Tibial nerve (tissue), 4 donors: ENCODE measurements at regions not wholly inside any gene's neighbourhood (a gene's known extent, or its start where the extent isn't known, plus 50 kb on each side); places are given as distances from the start of the nearest gene placed in this dataset.

Experiments used
- DNase-seq, 2 donors: peaks; one replicate each; pipeline ENCODE4 v3.0.0-alpha.2; 2019; ENCODE audit warnings: low spot score in 2 of 2
- H3K27ac ChIP-seq, 4 donors: fragments of 200-600 bp; sonication (generic) in 3 of 4; one replicate each; pipeline ENCODE4 v1.5.1; 2017 to 2019; ENCODE audit warnings: mild to moderate bottlenecking in 1 of 4
- H3K27me3 ChIP-seq, 2 donors: fragments of 200-600 bp; sonication (generic) in 1 of 2; one replicate each; pipeline versions ENCODE4 v1.5.1 to v1.6.0; 2017 to 2019
- H3K36me3 ChIP-seq, 3 donors: fragments of 200-600 bp; sonication (generic); one replicate each; pipeline ENCODE4 v1.5.1; 2018 to 2019
- H3K4me1 ChIP-seq, 4 donors: fragments of 200-600 bp; sonication (generic) in 3 of 4; one replicate each; pipeline ENCODE4 v1.5.1; 2017 to 2019
- H3K4me3 ChIP-seq, 4 donors: fragments of 200-600 bp; sonication (generic) in 3 of 4; one replicate each; pipeline ENCODE4 v1.5.1; 2017 to 2019; ENCODE audit warnings: mild to moderate bottlenecking in 1 of 4, moderate library complexity in 1 of 4
- H3K9me3 ChIP-seq, 4 donors: fragments of 200-600 bp; sonication (generic) in 3 of 4; one replicate each; pipeline ENCODE4 v1.5.1; 2017 to 2019
- CTCF ChIP-seq, 5 experiments: fragments of 200-600 bp in 3 of 5; fragments of 450-650 bp in 2 of 5; sonication (generic) in 3 of 5; IDR thresholded peaks; one replicate each; pipeline ENCODE4 v1.5.1; 2016 to 2019; ENCODE audit warnings: antibody characterized with exemption in 5 of 5, mild to moderate bottlenecking in 3 of 5, moderate library complexity in 2 of 5
- EP300 ChIP-seq, 2 donors: sonication (generic); formaldehyde crosslinking; IDR thresholded peaks; one replicate each; pipeline ENCODE4 v1.6.1; 2017; ENCODE audit warnings: antibody characterized with exemption in 2 of 2, mild to moderate bottlenecking in 1 of 2
- POLR2A ChIP-seq, 2 donors: fragments of 450-650 bp; IDR thresholded peaks; one replicate each; pipeline ENCODE4 v1.6.1; 2017; ENCODE audit warnings: antibody characterized with exemption in 2 of 2, mild to moderate bottlenecking in 2 of 2, moderate library complexity in 2 of 2
- WGBS, 2 donors: methylation state at CpG; one replicate each; pipeline ENCODE4 v1.1.5; 2018; 5-methylcytosine and 5-hydroxymethylcytosine counted together

- DNase-seq: no peak
- Histone ChIP-seq H3K27ac (no peak overlapping the region), H3K4me3 (no peak overlapping the region), H3K36me3 (no peaks in the 10 kb centered on the region), H3K4me1 (peaks cover 0 to 3% (median 0%) of the 10 kb centered on the region in 4 donors), H3K9me3 (no peaks in the 10 kb centered on the region), H3K27me3 (peaks cover 0 to 19% of the 10 kb centered on the region in 2 donors)
- 79 to 86% methylated on average over 15 of the region's 15 CpGs for WGBS, 2 donors
- no peak for TF ChIP-seq POLR2A (IDR thresholded peaks at IDR 0.05)
- TF ChIP-seq EP300 (IDR thresholded peaks at IDR 0.05): no peak
- no peak for TF ChIP-seq CTCF (IDR thresholded peaks at IDR 0.05)
Measured at GRCh38 chr1:2880812-2881295, 79.4 kb upstream of the TTC34 start.

GRCh38 chr1:2881556-2881955, 80.1 kb upstream of the TTC34 start:
- no peaks in the 10 kb centered on the region for H3K36me3 ChIP-seq
- TF ChIP-seq EP300 (IDR thresholded peaks at IDR 0.05): no peak
- no peak for TF ChIP-seq CTCF (IDR thresholded peaks at IDR 0.05)
- TF ChIP-seq POLR2A (IDR thresholded peaks at IDR 0.05): no peak
- no peak overlapping the region for H3K4me3 ChIP-seq
- H3K9me3 ChIP-seq: no peaks in the 10 kb centered on the region
- WGBS, 2 donors: 90 to 100% methylated on average over 3 to 5 of the region's 15 CpGs
- H3K27me3 ChIP-seq: peaks cover 0 to 21% of the 10 kb centered on the region in 2 donors
- no peaks in the 10 kb centered on the region for H3K4me1 ChIP-seq
- no peak overlapping the region for H3K27ac ChIP-seq
- DNase-seq: no peak

GRCh38 chr1:2882966-2883696, 81.6 kb upstream of the TTC34 start:
- peaks cover 0 to 28% of the 10 kb centered on the region in 2 donors for H3K27me3 ChIP-seq
- no peak overlapping the region for H3K4me3 ChIP-seq
- H3K4me1 ChIP-seq: no peaks in the 10 kb centered on the region
- no peaks in the 10 kb centered on the region for H3K36me3 ChIP-seq
- H3K27ac ChIP-seq: no peak overlapping the region
- DNase-seq: no peak
- no peak for TF ChIP-seq EP300 (IDR thresholded peaks at IDR 0.05)
- no peak for TF ChIP-seq CTCF (IDR thresholded peaks at IDR 0.05)
- TF ChIP-seq POLR2A (IDR thresholded peaks at IDR 0.05): no peak
- WGBS, 2 donors: 48 to 57% methylated on average over 31 to 35 of the region's 40 CpGs
- H3K9me3 ChIP-seq: no peaks in the 10 kb centered on the region

GRCh38 chr1:2885001-2885400, 83.5 kb upstream of the TTC34 start:
- no peaks in the 10 kb centered on the region for H3K9me3 ChIP-seq
- H3K27me3 ChIP-seq: peaks cover 0 to 39% of the 10 kb centered on the region in 2 donors
- 91 to 95% methylated on average over 16 of the region's 16 CpGs for WGBS, 2 donors
- H3K4me3 ChIP-seq: no peak overlapping the region
- H3K27ac ChIP-seq: no peak overlapping the region
- DNase-seq: no peak
- no peak for TF ChIP-seq CTCF (IDR thresholded peaks at IDR 0.05)
- no peak for TF ChIP-seq EP300 (IDR thresholded peaks at IDR 0.05)
- no peak for TF ChIP-seq POLR2A (IDR thresholded peaks at IDR 0.05)
- no peaks in the 10 kb centered on the region for H3K4me1 ChIP-seq
- no peaks in the 10 kb centered on the region for H3K36me3 ChIP-seq

- no peak overlapping the region for H3K27ac ChIP-seq
- 88 to 93% methylated on average over 9 to 10 of the region's 10 CpGs for WGBS, 2 donors
- no peaks in the 10 kb centered on the region for H3K9me3 ChIP-seq
- no peak for DNase-seq
- H3K36me3 ChIP-seq: no peaks in the 10 kb centered on the region
- no peak overlapping the region for H3K4me3 ChIP-seq
- H3K27me3 ChIP-seq: peaks cover 0 to 55% of the 10 kb centered on the region in 2 donors
- H3K4me1 ChIP-seq: no peaks in the 10 kb centered on the region
- TF ChIP-seq POLR2A (IDR thresholded peaks at IDR 0.05) (no peak), EP300 (IDR thresholded peaks at IDR 0.05) (no peak), CTCF (IDR thresholded peaks at IDR 0.05) (no peak)
Measured at GRCh38 chr1:2886631-2887030, 85.1 kb upstream of the TTC34 start.
